ENCODE measurements at regions not wholly inside any gene's neighbourhood (a gene's known extent, or its start where the extent isn't known, plus 50 kb on each side); places are given as distances from the start of the nearest gene placed in this dataset.

DNA sequence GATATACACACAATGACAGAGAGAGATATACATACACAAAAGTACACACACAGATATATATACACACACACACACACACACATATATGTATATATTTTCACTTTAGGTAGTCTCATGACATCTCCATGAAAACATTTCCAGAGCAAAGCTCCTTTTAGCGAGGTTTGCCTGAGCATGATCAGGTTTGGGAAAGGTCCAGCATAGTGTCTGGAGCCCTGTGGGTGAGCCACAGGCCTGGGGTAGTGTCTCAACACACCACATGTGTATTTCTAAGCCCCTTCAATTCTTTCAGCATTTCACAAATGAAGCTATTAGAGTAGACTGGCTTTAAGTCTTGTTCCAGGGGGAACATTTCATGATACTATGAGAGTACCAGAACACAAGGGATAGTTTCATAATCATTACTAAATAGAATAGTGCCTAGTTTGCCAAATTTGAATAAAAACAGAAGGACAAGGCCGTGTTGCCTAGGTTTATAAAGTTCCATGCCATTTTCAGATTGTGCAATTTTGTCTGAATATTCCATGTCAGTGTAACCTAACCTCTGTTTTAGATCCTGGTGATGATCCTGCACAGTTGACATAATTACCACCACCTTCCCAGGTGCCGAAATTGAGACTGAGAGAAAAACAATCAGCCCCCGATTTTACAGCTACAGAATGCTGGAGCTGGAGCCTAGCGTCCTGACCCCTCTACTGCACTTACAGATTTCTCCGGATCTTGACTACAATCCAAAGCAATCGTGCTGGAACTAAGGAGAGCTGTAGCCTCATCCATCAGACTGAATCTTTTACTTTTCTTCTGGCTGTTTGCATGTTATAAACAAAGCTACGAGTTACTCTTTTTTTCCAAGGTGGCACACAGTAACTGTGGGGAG, 332.7 kb downstream of the CYRIA start:
- TF ChIP-seq, protein P1, sequence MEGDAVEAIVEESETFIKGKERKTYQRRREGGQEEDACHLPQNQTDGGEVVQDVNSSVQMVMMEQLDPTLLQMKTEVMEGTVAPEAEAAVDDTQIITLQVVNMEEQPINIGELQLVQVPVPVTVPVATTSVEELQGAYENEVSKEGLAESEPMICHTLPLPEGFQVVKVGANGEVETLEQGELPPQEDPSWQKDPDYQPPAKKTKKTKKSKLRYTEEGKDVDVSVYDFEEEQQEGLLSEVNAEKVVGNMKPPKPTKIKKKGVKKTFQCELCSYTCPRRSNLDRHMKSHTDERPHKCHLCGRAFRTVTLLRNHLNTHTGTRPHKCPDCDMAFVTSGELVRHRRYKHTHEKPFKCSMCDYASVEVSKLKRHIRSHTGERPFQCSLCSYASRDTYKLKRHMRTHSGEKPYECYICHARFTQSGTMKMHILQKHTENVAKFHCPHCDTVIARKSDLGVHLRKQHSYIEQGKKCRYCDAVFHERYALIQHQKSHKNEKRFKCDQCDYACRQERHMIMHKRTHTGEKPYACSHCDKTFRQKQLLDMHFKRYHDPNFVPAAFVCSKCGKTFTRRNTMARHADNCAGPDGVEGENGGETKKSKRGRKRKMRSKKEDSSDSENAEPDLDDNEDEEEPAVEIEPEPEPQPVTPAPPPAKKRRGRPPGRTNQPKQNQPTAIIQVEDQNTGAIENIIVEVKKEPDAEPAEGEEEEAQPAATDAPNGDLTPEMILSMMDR (IDR thresholded peaks at IDR 0.05), result no peak
- TF ChIP-seq POLR2A (IDR thresholded peaks at IDR 0.05), result no peak
